MCF 10A (cell line): ENCODE measurements at regions not wholly inside any gene's neighbourhood (a gene's known extent, or its start where the extent isn't known, plus 50 kb on each side); places are given as distances from the start of the nearest gene placed in this dataset.

Experiments
- BruUV-seq: library from RNA; stranded (reverse); fragments of 400-500 nt; replicated peaks from 2 replicates; lab custom pipeline; 2021; lab: Mats Ljungman, UMichigan
- CTCF ChIA-PET: fragments of 300-600 bp; sonication (Branson Sonifier 250); formaldehyde crosslinking; extraction: SDS; loops from one replicate; lab custom pipeline; 2021; ENCODE audit warnings: antibody characterized with exemption, inconsistent platforms; lab: Yijun Ruan, JAX
- POLR2A ChIA-PET: fragments of 300-600, 350-650 bp; sonication (Branson Sonifier 250); formaldehyde crosslinking; extraction: SDS; loops from one replicate; lab custom pipeline; 2020; ENCODE audit warnings: antibody characterized with exemption, inconsistent platforms; lab: Yijun Ruan, JAX
- DNase-seq: peaks from one replicate; pipeline ENCODE4 v3.0.0-alpha.2; 2018; ENCODE audit not compliant: unreplicated experiment
- H3K27ac Mint-ChIP-seq: one replicate; pipeline ENCODE4 v1.8.0; 2022; ENCODE audit warnings: mild to moderate bottlenecking, low read depth, mixed read lengths; ENCODE audit not compliant: unreplicated experiment
- H3K27me3 Mint-ChIP-seq: one replicate; pipeline ENCODE4 v1.8.0; 2022; ENCODE audit warnings: mixed read lengths; ENCODE audit not compliant: insufficient read depth, unreplicated experiment
- H3K36me3 Mint-ChIP-seq: one replicate; pipeline ENCODE4 v1.8.0; 2022; ENCODE audit warnings: mild to moderate bottlenecking, moderate library complexity, mixed read lengths; ENCODE audit not compliant: insufficient read depth, unreplicated experiment
- H3K4me1 Mint-ChIP-seq: one replicate; pipeline ENCODE4 v1.8.0; 2022; ENCODE audit warnings: mixed read lengths; ENCODE audit not compliant: insufficient read depth, unreplicated experiment
- H3K4me3 Mint-ChIP-seq: one replicate; pipeline ENCODE4 v1.8.0; 2022; ENCODE audit warnings: mild to moderate bottlenecking, moderate library complexity, mixed read lengths; ENCODE audit not compliant: unreplicated experiment
- H3K9me3 Mint-ChIP-seq: one replicate; pipeline ENCODE4 v1.8.0; 2022; ENCODE audit warnings: mixed read lengths; ENCODE audit not compliant: unreplicated experiment
- CTCF ChIP-seq: fragments of 200-600 bp; IDR thresholded peaks from one replicate; pipeline ENCODE4 v1.8.0; 2022; ENCODE audit warnings: antibody characterized with exemption, mild to moderate bottlenecking; ENCODE audit not compliant: unreplicated experiment
- intact Hi-C: fragments of 100-400 bp; cut with micrococcal nuclease; formaldehyde crosslinking; loops from 2 replicates; pipeline ENCODE4 v1.14.1; 2022

GRCh38 chr18:45444040-45444439 lies 171.2 kb upstream of the SLC14A2 start:
- H3K36me3 Mint-ChIP-seq: no peaks in the 10 kb centered on the region
- intact Hi-C loops: no loop called here
- H3K4me3 Mint-ChIP-seq: no peak overlapping the region
- ChIA-PET POLR2A (no interaction called here), CTCF (interaction anchor here (0.7 kb wide), 1 partner anchor 17 kb away, joined by 4 read pairs; no protein-coding TSS in a partner anchor)
- TF ChIP-seq CTCF: no peak
- H3K4me1 Mint-ChIP-seq: peaks cover 17% of the 10 kb centered on the region
- H3K27me3 Mint-ChIP-seq: no peaks in the 10 kb centered on the region
- no peak for DNase-seq
- no TSS peak for BruUV-seq
- H3K9me3 Mint-ChIP-seq: no peaks in the 10 kb centered on the region
- H3K27ac Mint-ChIP-seq: no peak overlapping the region

- H3K9me3 Mint-ChIP-seq: no peaks in the 10 kb centered on the region
- H3K36me3 Mint-ChIP-seq: no peaks in the 10 kb centered on the region
- H3K27me3 Mint-ChIP-seq: no peaks in the 10 kb centered on the region
- H3K27ac Mint-ChIP-seq: no peak overlapping the region
- ChIA-PET POLR2A (interaction anchor here (1.1 kb wide), 1 partner anchor 45 kb away, joined by 3 read pairs; no protein-coding TSS in a partner anchor), CTCF (no interaction called here)
- no peak for TF ChIP-seq CTCF
- intact Hi-C loops: no loop called here
- no peaks in the 10 kb centered on the region for H3K4me1 Mint-ChIP-seq
- no peak for DNase-seq
- no peak overlapping the region for H3K4me3 Mint-ChIP-seq
- BruUV-seq: no TSS peak
Measured at GRCh38 chr18:45447355-45448265, 167.7 kb upstream of the SLC14A2 start.

- ChIA-PET CTCF (interaction anchor here (1.3 kb wide), 1 partner anchor 8 kb away, joined by 3 read pairs; no protein-coding TSS in a partner anchor), POLR2A (interaction anchor here (1.1 kb wide), 1 partner anchor 46 kb away, joined by 3 read pairs; no protein-coding TSS in a partner anchor)
- TF ChIP-seq CTCF: no peak
- no TSS peak for BruUV-seq
- Mint-ChIP-seq H3K36me3 (no peaks in the 10 kb centered on the region), H3K9me3 (no peaks in the 10 kb centered on the region), H3K4me1 (no peaks in the 10 kb centered on the region), H3K27me3 (no peaks in the 10 kb centered on the region), H3K4me3 (no peak overlapping the region), H3K27ac (no peak overlapping the region)
- DNase-seq: no peak
- intact Hi-C loops: no loop called here
Measured at GRCh38 chr18:45448871-45449270, 166.4 kb upstream of the SLC14A2 start.

- DNase-seq: no peak
- Mint-ChIP-seq H3K4me1 (no peaks in the 10 kb centered on the region), H3K27ac (no peak overlapping the region), H3K4me3 (no peak overlapping the region), H3K9me3 (no peaks in the 10 kb centered on the region), H3K36me3 (no peaks in the 10 kb centered on the region), H3K27me3 (no peaks in the 10 kb centered on the region)
- ChIA-PET POLR2A (no interaction called here), CTCF (interaction anchor here (1.3 kb wide), 1 partner anchor 9 kb away, joined by 3 read pairs; no protein-coding TSS in a partner anchor)
- BruUV-seq: no TSS peak
- intact Hi-C loops: no loop called here
- no peak for TF ChIP-seq CTCF
Measured at GRCh38 chr18:45449418-45450227, 165.7 kb upstream of the SLC14A2 start.
